CD4-positive, CD25-positive, alpha-beta regulatory T cell (primary cell): ENCODE measurements at regions not wholly inside any gene's neighbourhood (a gene's known extent, or its start where the extent isn't known, plus 50 kb on each side); places are given as distances from the start of the nearest gene placed in this dataset.
A peak's percentile ranks its signal among the peaks of the same experiment; 100 is the strongest.
"Not testable (repeated sequence)": the region's sequence is repeated elsewhere in the genome, so short reads cannot be mapped to it uniquely, and the experiment has no call there.

ENCODE experiments used
- ATAC-seq, 2 donors: fragments of 150-1000 bp; cut with Tn5 transposase; one replicate each; pipeline ENCODE4 v1.10.0; 2021; ENCODE audit warnings: low read depth in 2 of 2, moderate number of reproducible peaks in 2 of 2, moderate library complexity in 1 of 2
- DNase-seq, 3 donors: peaks; one replicate each; pipeline versions ENCODE4 v3.0.0 to v3.0.0-alpha.2; 2012 to 2022; ENCODE audit warnings: mixed read lengths in 1 of 3
- H3K27ac ChIP-seq: one replicate; pipeline ENCODE4 v1.7.0; 2013; ENCODE audit warnings: mild to moderate bottlenecking, low read length; ENCODE audit not compliant: insufficient read depth, poor library complexity, severe bottlenecking
- H3K27me3 ChIP-seq: one replicate; pipeline ENCODE4 v1.7.0; 2013; ENCODE audit warnings: low read length; ENCODE audit not compliant: control insufficient read depth, insufficient read depth
- H3K36me3 ChIP-seq: one replicate; pipeline ENCODE4 v1.7.0; 2013; ENCODE audit warnings: mild to moderate bottlenecking, low read length, moderate library complexity; ENCODE audit not compliant: control insufficient read depth, insufficient read depth
- H3K4me1 ChIP-seq: 2 replicates; pipeline ENCODE4 v1.7.0; 2013; ENCODE audit warnings: mild to moderate bottlenecking, low read length; ENCODE audit not compliant: insufficient read depth, control insufficient read depth, poor library complexity, severe bottlenecking
- H3K4me3 ChIP-seq: one replicate; pipeline ENCODE4 v1.7.0; 2013; ENCODE audit warnings: low read depth, mild to moderate bottlenecking, low read length, moderate library complexity
- H3K9me3 ChIP-seq, 2 experiments: 1 replicate in 1 of 2; 2 replicates in 1 of 2; pipeline ENCODE4 v1.7.0; 2013; ENCODE audit warnings: low read length in 2 of 2, mild to moderate bottlenecking in 1 of 2, moderate library complexity in 1 of 2; ENCODE audit not compliant: control insufficient read depth in 2 of 2
- H3K27ac Mint-ChIP-seq, 3 donors: one replicate each; pipeline ENCODE4 v1.8.0; 2020 to 2022; ENCODE audit warnings: mild to moderate bottlenecking in 3 of 3, mixed read lengths in 3 of 3, moderate library complexity in 2 of 3
- H3K27me3 Mint-ChIP-seq: one replicate; pipeline ENCODE4 v1.8.0; 2022; ENCODE audit warnings: mild to moderate bottlenecking, mixed read lengths
- H3K36me3 Mint-ChIP-seq: one replicate; pipeline ENCODE4 v1.8.0; 2020; ENCODE audit warnings: mixed read lengths
- H3K4me1 Mint-ChIP-seq, 4 donors: one replicate each; pipeline ENCODE4 v1.8.0; 2020 to 2022; ENCODE audit warnings: mixed read lengths in 4 of 4, mild to moderate bottlenecking in 1 of 4
- H3K4me3 Mint-ChIP-seq, 4 donors: one replicate each; pipeline ENCODE4 v1.8.0; 2020 to 2022; ENCODE audit warnings: mild to moderate bottlenecking in 4 of 4, mixed read lengths in 4 of 4, moderate library complexity in 3 of 4
- H3K9me3 Mint-ChIP-seq, 7 donors: one replicate each; pipeline ENCODE4 v1.8.0; 2020 to 2022; ENCODE audit warnings: mixed read lengths in 7 of 7, mild to moderate bottlenecking in 3 of 7, moderate library complexity in 2 of 7

DNA sequence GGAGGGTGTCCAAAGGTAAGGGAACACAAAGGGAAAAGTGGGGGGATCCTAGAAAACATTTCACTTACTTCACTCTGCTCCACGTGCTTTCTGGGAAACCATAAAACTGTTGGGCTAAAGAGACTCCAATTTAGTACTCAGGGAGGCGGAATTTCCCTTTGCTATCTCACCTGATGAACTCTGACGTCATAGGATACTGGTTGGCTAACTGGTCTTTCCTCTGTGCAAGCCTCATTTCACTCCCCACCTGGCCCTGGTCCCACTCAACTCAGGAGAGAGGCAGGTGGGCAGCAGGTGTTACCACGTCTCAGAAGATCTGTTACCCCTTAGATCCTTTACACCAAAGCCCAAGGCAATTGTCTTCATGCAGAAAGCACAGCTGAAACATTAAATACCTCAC, 51.8 kb upstream of the PMAIP1 start:
- Mint-ChIP-seq H3K36me3 (no peaks in the 10 kb centered on the region), H3K27me3 (no peaks in the 10 kb centered on the region), H3K9me3 (no peaks in the 10 kb centered on the region), H3K4me3 (no peak overlapping the region), H3K27ac (peak overlapping the region; percentile 14 to 90 (median 40)), H3K4me1 (peaks cover 0 to 16% (median 9%) of the 10 kb centered on the region in 4 donors)
- no peaks in the 10 kb centered on the region for H3K27me3 ChIP-seq
- DNase-seq (no peak), ATAC-seq (no peak)
- no peak overlapping the region for H3K27ac ChIP-seq
- no peaks in the 10 kb centered on the region for H3K9me3 ChIP-seq
- no peak overlapping the region for H3K4me3 ChIP-seq
- H3K4me1 ChIP-seq = peaks cover 4% of the 10 kb centered on the region
- no peaks in the 10 kb centered on the region for H3K36me3 ChIP-seq

DNA sequence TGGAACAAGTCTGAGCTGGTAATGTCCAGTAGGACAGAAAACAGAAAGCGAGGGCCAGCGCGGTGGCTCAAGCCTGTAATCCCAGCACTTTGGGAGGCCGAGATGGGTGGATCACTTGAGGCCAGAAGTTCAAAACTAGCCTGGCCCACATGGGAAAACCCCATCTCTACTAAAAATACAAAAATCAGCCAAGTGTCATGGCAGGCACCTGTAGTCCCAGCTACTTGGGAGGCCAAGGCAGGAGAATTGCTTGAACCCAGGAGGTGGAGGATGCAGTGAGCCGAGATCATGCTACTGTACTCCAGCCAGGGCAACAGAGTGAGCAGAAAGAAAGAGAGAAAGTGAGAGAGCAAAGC, 52.3 kb upstream of the PMAIP1 start:
- H3K4me1 Mint-ChIP-seq = peaks cover 0 to 16% (median 9%) of the 10 kb centered on the region in 4 donors
- ATAC-seq, H3K4me1 ChIP-seq, H3K27ac ChIP-seq, H3K36me3 ChIP-seq, H3K27me3 ChIP-seq, H3K27me3 Mint-ChIP-seq, DNase-seq, H3K9me3 ChIP-seq, H3K4me3 ChIP-seq, H3K36me3 Mint-ChIP-seq, H3K9me3 Mint-ChIP-seq: not testable (repeated sequence)
- H3K4me3 Mint-ChIP-seq = peak overlapping the region in 1 of 4 donors; percentile 11
- peak overlapping the region; percentile 27 to 90 (median 79) for H3K27ac Mint-ChIP-seq

DNA sequence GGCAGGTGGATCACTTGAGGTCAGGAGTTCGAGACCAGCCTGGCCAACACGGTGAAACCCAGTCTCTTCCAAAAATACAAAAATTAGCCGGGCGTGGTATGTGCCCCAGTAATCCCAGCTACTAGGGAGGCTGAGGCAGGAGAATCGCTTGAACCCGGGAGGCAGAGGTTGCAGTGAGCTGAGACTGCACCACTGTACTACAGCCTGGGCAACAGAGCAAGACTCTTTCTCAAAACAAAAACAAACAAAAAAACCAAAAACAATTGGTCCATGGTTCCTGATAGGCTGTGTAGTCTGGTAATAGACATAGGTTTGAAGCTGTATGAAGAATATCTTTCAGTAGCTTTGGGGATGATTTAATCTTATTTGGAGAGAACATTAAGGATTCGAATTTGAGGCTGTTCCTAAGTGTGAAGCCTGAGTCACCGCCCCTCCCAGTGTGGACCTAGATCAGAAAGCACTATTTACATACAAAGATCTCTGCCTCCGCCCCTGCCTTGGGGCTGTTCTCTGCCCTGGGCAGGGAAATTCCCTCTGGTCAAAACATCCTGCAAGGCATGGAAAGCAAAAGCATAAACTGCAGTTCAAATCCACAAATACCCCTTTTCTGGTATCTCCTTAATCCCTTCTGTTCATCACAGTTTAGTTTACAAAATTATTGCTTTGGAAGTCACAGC, 52.8 kb upstream of the PMAIP1 start:
- Mint-ChIP-seq H3K27ac (peak overlapping the region; percentile 27 to 90 (median 79)), H3K4me3 (peak overlapping the region in 2 of 4 donors; percentile 11 to 14), H3K9me3 (no peaks in the 10 kb centered on the region), H3K4me1 (peaks cover 0 to 16% (median 9%) of the 10 kb centered on the region in 4 donors), H3K36me3 (no peaks in the 10 kb centered on the region), H3K27me3 (no peaks in the 10 kb centered on the region)
- ATAC-seq = peak; percentile 42 to 47
- Histone ChIP-seq H3K27ac (no peak overlapping the region), H3K9me3 (no peaks in the 10 kb centered on the region), H3K27me3 (no peaks in the 10 kb centered on the region), H3K4me3 (no peak overlapping the region), H3K36me3 (no peaks in the 10 kb centered on the region), H3K4me1 (peaks cover 4% of the 10 kb centered on the region)
- DNase-seq = peak in 1 of 3 donors; percentile 66

DNA sequence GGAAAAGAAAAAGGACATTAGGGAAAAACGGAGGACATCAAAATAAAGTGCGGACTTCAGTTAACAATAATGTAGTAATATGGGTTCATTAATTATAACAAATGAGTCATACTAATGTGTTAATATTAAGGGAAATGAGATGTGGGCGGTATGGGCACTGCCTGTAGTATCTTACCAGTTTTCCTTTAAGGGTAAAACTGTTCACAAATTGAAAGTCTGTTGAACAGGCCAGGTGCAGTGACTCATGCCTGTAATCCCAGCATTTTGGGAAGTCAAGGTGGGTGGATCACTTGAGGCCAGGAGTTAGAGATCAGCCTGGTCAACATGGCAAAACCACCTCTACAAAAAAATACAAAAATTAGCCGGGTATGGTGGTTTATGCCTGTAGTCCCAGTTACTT, 56.8 kb upstream of the PMAIP1 start:
- Mint-ChIP-seq H3K27me3 (peaks cover 7% of the 10 kb centered on the region), H3K4me1 (peaks cover 0 to 14% (median 8%) of the 10 kb centered on the region in 4 donors), H3K27ac (no peak overlapping the region), H3K4me3 (no peak overlapping the region), H3K36me3 (no peaks in the 10 kb centered on the region), H3K9me3 (no peaks in the 10 kb centered on the region)
- ATAC-seq (no peak), DNase-seq (no peak)
- Histone ChIP-seq H3K9me3 (no peaks in the 10 kb centered on the region), H3K4me3 (no peak overlapping the region), H3K27ac (no peak overlapping the region), H3K36me3 (no peaks in the 10 kb centered on the region), H3K4me1 (peaks cover 4% of the 10 kb centered on the region), H3K27me3 (no peaks in the 10 kb centered on the region)

DNA sequence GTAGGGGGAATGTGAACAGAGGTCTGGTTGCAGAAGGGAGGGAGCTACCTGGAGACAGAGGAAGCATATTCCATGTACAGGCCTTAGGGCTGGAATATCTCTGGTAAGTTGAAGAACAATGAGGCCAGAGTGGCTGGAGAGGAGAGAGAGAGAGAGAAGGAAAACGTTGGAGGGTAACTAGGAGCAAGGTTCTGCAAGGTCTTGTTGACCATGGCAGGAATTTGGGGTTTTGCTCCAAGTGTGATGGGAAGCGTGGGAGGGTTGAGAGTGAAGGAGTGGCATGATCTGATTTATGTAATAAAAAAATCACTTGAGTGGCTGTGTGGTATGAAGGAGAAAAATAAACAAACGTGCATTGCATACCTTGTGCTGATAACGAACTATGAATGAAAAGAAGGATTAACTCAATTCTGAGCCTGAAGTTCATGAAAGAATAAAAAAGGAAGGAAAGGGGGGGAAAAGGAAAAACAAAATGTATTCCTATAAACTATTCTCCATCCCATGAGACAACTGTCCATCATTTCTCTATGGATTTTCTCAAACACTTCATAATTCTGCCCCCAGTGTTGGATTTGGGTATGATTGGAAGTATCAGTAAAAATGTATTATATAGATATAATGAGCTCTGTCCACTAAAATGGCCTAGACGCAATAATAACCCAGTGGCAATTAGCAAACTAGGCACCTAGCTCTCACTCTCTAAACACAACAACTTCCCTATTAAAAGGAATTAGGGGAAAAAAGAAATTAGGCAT, 59.7 kb upstream of the PMAIP1 start:
- H3K4me1 ChIP-seq = no peaks in the 10 kb centered on the region
- Mint-ChIP-seq H3K27me3 (peaks cover 13% of the 10 kb centered on the region), H3K36me3 (no peaks in the 10 kb centered on the region), H3K4me3 (no peak overlapping the region), H3K9me3 (no peaks in the 10 kb centered on the region), H3K27ac (no peak overlapping the region), H3K4me1 (peaks cover 0 to 2% (median under 1%) of the 10 kb centered on the region in 4 donors)
- DNase-seq (no peak), ATAC-seq (no peak)
- no peak overlapping the region for H3K4me3 ChIP-seq
- H3K27ac ChIP-seq = no peak overlapping the region
- H3K36me3 ChIP-seq = no peaks in the 10 kb centered on the region
- H3K9me3 ChIP-seq = no peaks in the 10 kb centered on the region
- H3K27me3 ChIP-seq = peaks cover 3% of the 10 kb centered on the region

DNA sequence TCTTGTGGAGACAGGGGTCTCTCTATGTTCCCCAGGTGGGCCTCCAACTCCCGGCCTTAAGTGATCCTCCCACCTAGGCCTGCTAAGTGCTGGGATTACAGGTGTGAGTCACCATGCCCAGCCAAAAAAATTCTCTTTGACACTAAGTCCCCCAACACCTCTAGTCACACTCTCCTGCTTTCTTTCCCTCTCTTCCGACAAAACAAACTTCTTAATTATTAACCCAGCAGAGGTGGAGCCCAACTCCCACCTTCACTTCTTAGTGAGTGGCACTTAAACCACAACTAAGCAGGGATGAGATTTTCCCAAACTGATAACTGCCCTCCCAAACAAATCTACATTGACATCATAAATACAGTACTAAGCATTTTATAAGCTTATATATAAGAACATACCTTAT, 60.5 kb upstream of the PMAIP1 start:
- Histone ChIP-seq H3K27ac (no peak overlapping the region), H3K36me3 (no peaks in the 10 kb centered on the region), H3K27me3 (peaks cover 3% of the 10 kb centered on the region), H3K4me1 (no peaks in the 10 kb centered on the region), H3K4me3 (no peak overlapping the region), H3K9me3 (no peaks in the 10 kb centered on the region)
- Mint-ChIP-seq H3K27ac (no peak overlapping the region), H3K9me3 (no peaks in the 10 kb centered on the region), H3K4me1 (peaks cover 0 to 4% (median 2%) of the 10 kb centered on the region in 4 donors), H3K4me3 (no peak overlapping the region), H3K36me3 (no peaks in the 10 kb centered on the region), H3K27me3 (peaks cover 13% of the 10 kb centered on the region)
- DNase-seq (no peak), ATAC-seq (no peak)

DNA sequence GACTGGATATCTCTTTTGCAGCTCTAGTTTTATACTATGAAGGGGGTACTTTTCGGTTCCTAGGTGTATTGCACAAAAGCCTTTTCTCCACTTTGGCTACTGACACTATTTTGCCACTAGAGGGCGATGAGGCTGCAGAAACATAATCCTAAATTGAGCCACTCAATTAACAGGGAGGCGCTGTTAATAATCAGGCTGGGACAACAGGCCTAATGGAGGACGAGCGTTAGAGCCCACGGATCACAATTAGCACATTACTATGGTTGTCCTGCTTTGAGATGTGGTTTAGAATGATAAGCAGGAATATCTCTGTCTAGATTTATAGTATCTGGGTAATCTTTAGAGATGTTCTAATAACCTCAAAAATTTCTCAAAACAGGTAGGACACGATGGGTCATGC, 62.2 kb upstream of the PMAIP1 start:
- Mint-ChIP-seq H3K9me3 (no peaks in the 10 kb centered on the region), H3K4me3 (no peak overlapping the region), H3K27me3 (peaks cover 13% of the 10 kb centered on the region), H3K27ac (peak overlapping the region in 1 of 3 donors; percentile 49), H3K4me1 (peaks cover 0 to 4% (median 2%) of the 10 kb centered on the region in 4 donors), H3K36me3 (no peaks in the 10 kb centered on the region)
- Histone ChIP-seq H3K27ac (no peak overlapping the region), H3K9me3 (no peaks in the 10 kb centered on the region), H3K27me3 (peaks cover 3% of the 10 kb centered on the region), H3K4me3 (no peak overlapping the region), H3K4me1 (no peaks in the 10 kb centered on the region), H3K36me3 (no peaks in the 10 kb centered on the region)
- ATAC-seq = peak; percentile 64 to 72
- peak; percentile 36 to 78 (median 60) for DNase-seq
